Ectodermal cell (in vitro differentiated cells): ENCODE measurements at regions not wholly inside any gene's neighbourhood (a gene's known extent, or its start where the extent isn't known, plus 50 kb on each side); places are given as distances from the start of the nearest gene placed in this dataset.

Experiments used
- H3K27ac ChIP-seq: 2 replicates; pipeline ENCODE4 v1.7.0; 2013; ENCODE audit warnings: mild to moderate bottlenecking, low read depth, low read length; ENCODE audit not compliant: insufficient read depth, poor library complexity, severe bottlenecking
- H3K27me3 ChIP-seq: 2 replicates; pipeline ENCODE4 v1.7.0; 2013; ENCODE audit warnings: mild to moderate bottlenecking, low read length; ENCODE audit not compliant: insufficient read depth, control insufficient read depth, poor library complexity, severe bottlenecking
- H3K36me3 ChIP-seq: one replicate; pipeline ENCODE4 v1.7.0; 2013; ENCODE audit warnings: low read length; ENCODE audit not compliant: control insufficient read depth, insufficient read depth
- H3K4me1 ChIP-seq: one replicate; pipeline ENCODE4 v1.7.0; 2013; ENCODE audit warnings: low read length; ENCODE audit not compliant: control insufficient read depth, insufficient read depth
- H3K4me3 ChIP-seq: 2 replicates; pipeline ENCODE4 v1.7.0; 2013; ENCODE audit warnings: low read depth, low read length, control low read depth; ENCODE audit not compliant: insufficient read depth
- H3K9me3 ChIP-seq: 2 replicates; pipeline ENCODE4 v1.7.0; 2013; ENCODE audit warnings: mild to moderate bottlenecking, low read length, moderate library complexity; ENCODE audit not compliant: control insufficient read depth
- WGBS, 2 experiments: methylation state at CpG; one replicate each; pipeline ENCODE4 v1.1.7; 2013; ENCODE audit warnings: missing lambda C conversion rate in 2 of 2; 5-methylcytosine and 5-hydroxymethylcytosine counted together

DNA sequence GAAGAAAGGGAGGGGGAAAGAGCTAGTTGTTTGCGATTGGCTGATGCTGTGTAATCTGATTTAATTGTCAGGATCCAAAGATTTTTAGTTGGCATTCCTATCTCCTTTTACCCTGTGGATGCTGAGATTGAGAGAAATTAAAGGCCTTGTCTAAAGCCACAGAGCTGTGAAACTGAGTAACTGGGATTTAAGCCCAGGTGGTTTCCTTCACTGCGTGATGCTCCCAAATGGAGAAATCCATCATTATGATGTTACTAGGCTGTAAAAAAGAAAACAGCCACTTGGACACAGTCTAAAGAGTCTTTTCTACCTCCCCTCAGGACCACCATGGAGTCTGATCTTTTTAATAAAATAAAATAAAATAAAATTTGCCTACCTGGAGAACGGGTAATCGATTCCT, 883.0 kb upstream of the NR2F2 start:
- H3K36me3 ChIP-seq: no peaks in the 10 kb centered on the region
- WGBS, 2 experiments: 83 to 95% methylated on average over 4 of the region's 4 CpGs
- H3K9me3 ChIP-seq: no peaks in the 10 kb centered on the region
- no peak overlapping the region for H3K4me3 ChIP-seq
- no peaks in the 10 kb centered on the region for H3K4me1 ChIP-seq
- H3K27ac ChIP-seq: no peak overlapping the region
- no peaks in the 10 kb centered on the region for H3K27me3 ChIP-seq

DNA sequence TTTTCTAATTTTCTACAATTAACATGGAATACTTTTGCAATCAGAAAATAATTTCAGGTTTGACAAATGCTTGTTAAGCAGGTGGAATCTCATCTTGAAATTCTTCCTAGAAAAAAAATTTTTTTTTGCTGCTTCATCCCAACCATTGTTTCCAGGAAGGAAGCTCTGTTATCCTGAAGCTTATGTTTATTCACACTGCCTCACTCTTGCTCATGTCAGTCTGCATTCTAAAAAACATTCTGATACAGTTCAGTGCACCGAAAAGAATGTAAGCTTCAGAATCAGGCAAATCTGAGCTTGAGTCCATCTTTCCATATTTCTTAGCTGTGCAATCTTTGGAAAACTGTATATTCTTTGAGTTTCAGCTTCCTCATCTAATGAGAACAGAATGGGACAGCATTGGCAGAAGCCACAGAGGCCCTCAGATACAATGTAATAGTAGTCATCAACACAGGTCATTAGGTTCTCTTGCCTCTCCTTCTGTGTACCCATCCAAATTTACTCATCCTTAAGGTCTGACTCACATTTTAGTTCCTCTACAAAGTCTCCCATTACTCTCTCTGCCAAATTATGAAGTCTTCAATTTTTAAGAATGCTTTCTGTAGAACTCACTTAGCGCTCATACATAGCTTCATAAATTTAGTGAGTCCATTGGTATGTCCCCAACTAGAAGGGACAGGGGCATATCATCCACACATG, 881.8 kb upstream of the NR2F2 start:
- WGBS, 2 experiments: 96% methylated on average over 2 of the region's 2 CpGs
- Histone ChIP-seq H3K36me3 (no peaks in the 10 kb centered on the region), H3K4me1 (no peaks in the 10 kb centered on the region), H3K27ac (no peak overlapping the region), H3K27me3 (no peaks in the 10 kb centered on the region), H3K9me3 (no peaks in the 10 kb centered on the region), H3K4me3 (no peak overlapping the region)

DNA sequence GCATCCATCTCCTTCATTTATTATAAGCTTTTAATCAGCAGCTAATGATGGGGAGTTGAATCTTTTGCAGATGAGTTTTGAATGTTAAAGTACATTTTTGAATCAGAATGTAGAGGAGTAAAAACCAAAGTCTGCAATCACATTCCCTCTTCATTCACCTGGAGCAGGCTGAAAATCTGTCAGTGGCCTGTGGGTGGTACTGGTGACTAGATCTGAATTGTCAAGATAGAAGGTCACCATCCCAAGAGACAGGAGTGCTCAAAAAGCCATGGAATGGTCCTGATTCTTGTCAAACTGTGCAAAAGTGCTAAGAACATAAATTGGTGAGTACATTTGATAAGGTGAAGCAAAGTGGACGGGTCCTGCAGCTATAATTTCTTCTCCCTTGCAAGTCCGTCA, 881.3 kb upstream of the NR2F2 start:
- WGBS, 2 experiments: 93 to 95% methylated on average over 2 of the region's 2 CpGs
- H3K27ac ChIP-seq: no peak overlapping the region

DNA sequence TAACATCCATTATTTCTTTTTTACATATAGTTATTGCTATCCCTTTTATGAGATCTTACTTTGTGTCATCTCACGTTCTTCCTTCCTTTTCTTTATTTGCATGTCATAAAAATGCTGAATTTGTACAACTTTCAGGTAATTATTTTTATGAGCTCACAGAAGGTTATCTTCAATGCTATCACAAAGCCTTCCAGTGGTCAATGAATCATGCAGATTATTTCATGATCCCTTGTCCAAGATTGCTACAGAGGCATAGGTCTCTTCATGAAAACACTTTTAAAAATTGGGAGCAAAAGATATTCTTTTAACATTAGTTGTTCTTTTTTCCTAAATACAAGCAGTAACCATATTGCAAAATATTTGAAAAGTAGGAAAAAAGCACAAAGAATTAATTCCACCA, 880.1 kb upstream of the NR2F2 start:
- no peaks in the 10 kb centered on the region for H3K36me3 ChIP-seq
- H3K4me1 ChIP-seq: no peaks in the 10 kb centered on the region
- H3K27me3 ChIP-seq: no peaks in the 10 kb centered on the region
- no peak overlapping the region for H3K4me3 ChIP-seq
- no peaks in the 10 kb centered on the region for H3K9me3 ChIP-seq
- 100% methylated on average over 1 of the region's 1 CpG; no CpG with 5 or more reads in 1 of the 2 experiments for WGBS, 2 experiments
- H3K27ac ChIP-seq: no peak overlapping the region

More for the DNA sequence above, 881.3 kb upstream of the NR2F2 start:
- H3K4me3 ChIP-seq: no peak overlapping the region
- H3K9me3 ChIP-seq: no peaks in the 10 kb centered on the region
- H3K4me1 ChIP-seq: no peaks in the 10 kb centered on the region
- H3K36me3 ChIP-seq: no peaks in the 10 kb centered on the region
- no peaks in the 10 kb centered on the region for H3K27me3 ChIP-seq

DNA sequence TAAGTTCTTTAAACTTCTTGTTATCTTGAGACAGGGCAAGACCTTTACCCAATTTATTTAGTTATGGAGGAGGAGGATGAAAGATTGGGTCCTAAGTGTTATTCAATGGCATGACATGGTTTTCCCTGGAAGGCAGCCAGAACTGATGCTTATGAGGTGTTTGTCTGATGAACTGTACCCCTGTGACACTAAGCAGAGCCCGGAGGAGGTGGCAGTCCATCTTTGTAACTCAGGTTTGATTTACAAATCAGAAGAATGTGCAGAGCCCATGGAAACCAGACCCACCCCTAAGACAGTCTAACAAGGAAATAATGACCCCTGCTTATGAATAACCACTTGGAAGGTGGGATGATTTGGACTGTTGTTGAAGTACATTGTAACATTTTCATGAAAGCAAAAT, 878.6 kb upstream of the NR2F2 start:
- no peak overlapping the region for H3K27ac ChIP-seq

DNA sequence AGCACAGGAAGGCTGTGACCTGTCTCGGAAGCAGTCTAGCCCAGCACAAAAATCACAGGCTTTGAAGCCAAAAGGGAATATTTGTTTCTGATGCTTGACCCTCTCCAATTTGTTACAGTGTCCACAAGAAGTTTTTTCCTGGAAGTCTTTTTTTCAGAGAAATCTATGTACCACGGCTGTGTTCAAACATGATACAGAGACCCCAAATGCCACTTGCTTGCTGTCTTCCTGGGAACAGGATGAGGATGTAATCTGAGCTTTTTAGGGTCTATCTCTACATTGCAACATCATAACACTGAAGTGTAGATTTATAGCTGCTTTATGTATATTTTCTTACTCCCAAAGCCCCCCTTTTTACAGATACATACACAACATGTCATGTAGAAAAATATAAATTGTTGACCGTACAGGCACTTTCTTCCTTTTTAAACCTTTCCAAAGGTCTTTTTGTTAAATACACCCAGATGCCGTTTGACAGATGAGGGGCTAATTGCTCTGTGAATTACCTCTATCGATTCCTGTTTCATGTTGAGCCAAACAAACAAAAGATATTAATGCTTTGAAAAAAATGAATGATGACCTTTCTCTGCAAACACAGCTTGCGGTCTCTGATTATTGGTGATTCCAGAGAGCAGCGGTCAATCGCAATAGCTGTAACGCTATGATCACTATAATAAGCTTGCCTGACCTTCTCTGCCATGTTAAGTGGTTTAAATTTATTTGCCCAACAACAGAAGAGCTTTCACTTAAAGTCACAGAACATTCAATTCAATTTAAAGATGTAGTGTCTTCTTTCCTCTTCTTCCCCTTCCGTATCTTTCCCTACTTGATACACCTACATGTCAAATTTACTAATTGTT, 875.9 kb upstream of the NR2F2 start:
- WGBS, 2 experiments: 95 to 97% methylated on average over 10 of the region's 10 CpGs
- Histone ChIP-seq H3K36me3 (no peaks in the 10 kb centered on the region), H3K4me1 (no peaks in the 10 kb centered on the region), H3K27ac (no peak overlapping the region), H3K9me3 (no peaks in the 10 kb centered on the region), H3K27me3 (no peaks in the 10 kb centered on the region), H3K4me3 (no peak overlapping the region)

More for the DNA sequence above, 878.6 kb upstream of the NR2F2 start:
- Histone ChIP-seq H3K4me1 (no peaks in the 10 kb centered on the region), H3K36me3 (no peaks in the 10 kb centered on the region), H3K4me3 (no peak overlapping the region), H3K27me3 (no peaks in the 10 kb centered on the region), H3K9me3 (no peaks in the 10 kb centered on the region)
- WGBS, 2 experiments: 91 to 95% methylated on average over 1 of the region's 1 CpG

DNA sequence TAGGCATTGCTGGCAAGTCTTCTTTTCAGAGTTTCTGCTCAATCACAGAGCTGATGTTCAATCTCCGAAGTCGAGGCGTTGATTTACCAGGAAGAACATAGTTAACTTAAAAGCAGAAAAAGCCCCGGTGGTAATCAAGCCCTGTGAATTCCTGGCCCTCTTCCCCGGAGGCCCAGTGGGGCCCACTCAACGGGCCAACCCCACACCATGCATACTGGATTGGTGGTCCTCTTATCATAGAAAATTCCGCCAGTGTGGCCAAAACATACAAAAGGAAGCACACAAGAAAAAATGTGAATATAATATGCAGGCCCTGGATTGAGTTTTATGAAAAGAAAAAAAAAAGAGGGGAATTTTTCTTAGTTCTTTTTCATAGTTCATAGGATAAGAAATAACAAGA, 873.0 kb upstream of the NR2F2 start:
- no peaks in the 10 kb centered on the region for H3K27me3 ChIP-seq
- no peak overlapping the region for H3K27ac ChIP-seq
- H3K4me1 ChIP-seq: no peaks in the 10 kb centered on the region
- WGBS, 2 experiments: 94 to 95% methylated on average over 7 of the region's 7 CpGs
- H3K9me3 ChIP-seq: no peaks in the 10 kb centered on the region
- H3K4me3 ChIP-seq: no peak overlapping the region
- H3K36me3 ChIP-seq: no peaks in the 10 kb centered on the region

DNA sequence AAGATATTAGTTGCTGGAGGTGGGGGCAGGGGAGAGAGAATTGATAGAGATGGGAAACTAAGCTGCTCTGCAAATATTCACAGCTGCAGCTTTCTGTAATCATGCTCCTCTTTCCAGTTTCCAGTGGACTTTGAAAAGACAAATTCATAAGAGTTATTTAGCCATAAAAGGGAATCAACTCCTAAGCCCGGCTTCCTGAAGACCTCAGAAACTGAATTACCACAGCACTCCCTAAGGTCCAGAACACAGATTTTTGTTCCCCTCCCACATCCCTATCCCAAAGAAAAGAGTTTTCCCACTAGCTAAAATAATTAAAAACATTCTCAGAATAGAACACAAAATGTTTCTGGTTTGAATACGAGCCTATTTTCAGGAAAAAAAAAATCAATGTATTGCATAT, 871.8 kb upstream of the NR2F2 start:
- H3K27me3 ChIP-seq: no peaks in the 10 kb centered on the region
- 91 to 97% methylated on average over 1 of the region's 2 CpGs for WGBS, 2 experiments
- no peaks in the 10 kb centered on the region for H3K9me3 ChIP-seq
- no peak overlapping the region for H3K27ac ChIP-seq
- H3K36me3 ChIP-seq: no peaks in the 10 kb centered on the region
- no peaks in the 10 kb centered on the region for H3K4me1 ChIP-seq
- H3K4me3 ChIP-seq: no peak overlapping the region

DNA sequence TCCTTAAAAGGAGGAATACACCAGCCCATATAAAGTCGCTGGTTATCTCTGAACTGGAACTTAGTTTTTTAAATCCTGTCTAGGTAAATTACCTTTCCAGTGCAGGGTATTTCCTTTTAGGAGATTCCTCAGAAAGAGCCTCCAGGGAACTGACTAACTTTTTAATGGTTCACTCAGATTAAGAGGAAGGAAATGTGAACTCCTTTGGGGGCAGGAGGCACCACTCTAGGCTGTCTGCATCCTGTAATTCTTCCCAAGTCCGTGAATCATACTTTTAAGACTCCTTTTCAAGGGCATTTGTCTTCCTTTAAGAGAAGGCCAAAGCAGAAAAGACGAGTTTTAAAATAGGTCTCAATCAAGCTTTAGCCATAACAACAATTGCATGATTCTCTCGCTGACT, 871.2 kb upstream of the NR2F2 start:
- 83 to 89% methylated on average over 4 of the region's 4 CpGs for WGBS, 2 experiments

DNA sequence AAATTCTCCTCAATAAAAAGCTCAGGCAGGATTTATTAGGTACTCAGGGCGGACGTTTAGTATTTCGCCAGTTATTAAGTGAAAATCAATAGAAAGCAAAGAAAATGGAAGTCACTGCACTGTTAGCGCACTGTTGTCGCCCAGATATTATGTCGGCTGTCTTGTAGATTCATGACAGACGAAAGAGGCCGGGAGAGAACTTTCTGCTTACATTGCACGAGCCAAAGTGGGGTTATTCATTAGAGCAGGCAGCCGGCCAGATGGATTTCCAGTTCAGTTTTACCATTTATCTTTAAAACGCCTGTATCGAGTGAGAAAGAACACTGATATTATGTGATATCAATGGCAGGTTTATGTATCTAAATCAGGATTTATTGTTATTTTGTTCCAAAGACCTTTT, 866.0 kb upstream of the NR2F2 start:
- no peak overlapping the region for H3K27ac ChIP-seq
- no peaks in the 10 kb centered on the region for H3K4me1 ChIP-seq
- H3K36me3 ChIP-seq: no peaks in the 10 kb centered on the region
- H3K9me3 ChIP-seq: no peaks in the 10 kb centered on the region
- WGBS, 2 experiments: 94 to 97% methylated on average over 12 of the region's 12 CpGs
- H3K4me3 ChIP-seq: no peak overlapping the region
- H3K27me3 ChIP-seq: no peaks in the 10 kb centered on the region

More for the DNA sequence above, 871.2 kb upstream of the NR2F2 start:
- Histone ChIP-seq H3K27me3 (no peaks in the 10 kb centered on the region), H3K27ac (no peak overlapping the region), H3K9me3 (no peaks in the 10 kb centered on the region), H3K36me3 (no peaks in the 10 kb centered on the region), H3K4me1 (no peaks in the 10 kb centered on the region), H3K4me3 (no peak overlapping the region)
